Stomach (tissue), 4 donors: ENCODE measurements at regions not wholly inside any gene's neighbourhood (a gene's known extent, or its start where the extent isn't known, plus 50 kb on each side); places are given as distances from the start of the nearest gene placed in this dataset.

ENCODE experiments used
- CTCF ChIP-seq, 7 experiments: fragments of 450-650 bp in 4 of 7; fragments of 200-600 bp in 3 of 7; sonication (generic) in 3 of 7; IDR thresholded peaks; one replicate each; pipeline ENCODE4 v1.5.1; 2016 to 2019; ENCODE audit warnings: antibody characterized with exemption in 7 of 7, control low read depth in 2 of 7, mild to moderate bottlenecking in 1 of 7
- EP300 ChIP-seq: sonication (generic); formaldehyde crosslinking; IDR thresholded peaks from one replicate; pipeline ENCODE4 v1.6.1; 2017; ENCODE audit warnings: antibody characterized with exemption
- POLR2AphosphoS5 ChIP-seq, 3 donors: sonication (generic); formaldehyde crosslinking; IDR thresholded peaks; one replicate each; pipeline ENCODE4 v1.6.1; 2016; ENCODE audit warnings: antibody characterized with exemption in 3 of 3

- no peak for TF ChIP-seq EP300
- no peak for TF ChIP-seq POLR2AphosphoS5 (IDR thresholded peaks at IDR 0.05)
- TF ChIP-seq CTCF (IDR thresholded peaks at IDR 0.05): no peak
Observed at GRCh38 chr2:84115173-84115857, 343.8 kb downstream of the SUCLG1 start.
